ENCODE measurements at regions not wholly inside any gene's neighbourhood (a gene's known extent, or its start where the extent isn't known, plus 50 kb on each side); places are given as distances from the start of the nearest gene placed in this dataset.

DNA sequence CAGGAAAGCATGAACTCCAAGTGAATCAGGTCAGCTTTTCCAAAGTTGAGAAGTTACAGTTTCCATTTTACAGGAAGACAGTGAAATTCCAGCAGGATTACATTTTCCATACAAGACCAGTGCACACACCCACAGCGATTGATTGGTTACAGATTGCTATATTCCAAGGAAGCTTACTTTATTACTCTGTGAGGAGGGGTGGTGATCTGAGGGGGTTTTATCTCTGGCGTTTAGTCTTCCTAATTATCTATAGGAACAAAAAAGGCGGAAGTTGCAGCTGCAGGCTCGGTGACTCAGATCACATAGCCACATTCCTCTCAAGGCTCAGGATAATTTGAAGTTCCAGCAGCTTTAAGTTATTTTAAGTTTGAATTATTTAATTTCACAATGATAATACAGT lies 450.4 kb upstream of the NMUR2 start:
- Histone ChIP-seq H4K8ac (ENCODE audit: extremely low read depth, insufficient read depth, low read length) (no peak overlapping the region), H3K9me3 (ENCODE audit: insufficient read depth in 2 of 2, low read depth in 1 of 2, low read length in 1 of 2) (no peaks in the 10 kb centered on the region), H3K4ac (replicated peaks; ENCODE audit: insufficient read length, low read depth, low read length) (no peak overlapping the region), H3K4me3 (ENCODE audit: extremely low read depth in 1 of 4, insufficient read depth in 2 of 4, low read depth in 3 of 4, low read length in 4 of 4) (no peak overlapping the region), H3K9ac (replicated peaks in 1 of 4; ENCODE audit: extremely low read depth in 1 of 4, low read depth in 3 of 4, low read length in 3 of 4) (no peak overlapping the region), H2BK15ac (ENCODE audit: low read length) (no peak overlapping the region), H4K91ac (replicated peaks; ENCODE audit: insufficient read length, low read length) (no peak overlapping the region), H3K4me2 (ENCODE audit: insufficient read depth in 1 of 2, low read depth in 2 of 2, low read length in 2 of 2) (no peak overlapping the region), H3K36me3 (ENCODE audit: control insufficient read depth in 2 of 4, insufficient read depth in 4 of 4, low read length in 3 of 4) (no peaks in the 10 kb centered on the region), H3K23ac (ENCODE audit: insufficient read length) (no peak overlapping the region), H3K27ac (ENCODE audit: low read depth, low read length) (no peak overlapping the region), H2BK120ac (replicated peaks; ENCODE audit: low read depth, low read length) (no peak overlapping the region), H3K79me2 (ENCODE audit: control insufficient read depth in 1 of 2, insufficient read depth in 2 of 2, low read length in 2 of 2) (no peaks in the 10 kb centered on the region), H3K14ac (ENCODE audit: insufficient read length) (no peak overlapping the region), H2BK20ac (ENCODE audit: low read length) (no peak overlapping the region), H3K18ac (ENCODE audit: extremely low read depth, low read length) (no peak overlapping the region), H2BK12ac (ENCODE audit: low read depth, low read length) (no peak overlapping the region), H4K20me1 (replicated peaks in 1 of 2; ENCODE audit: control insufficient read depth in 1 of 2, insufficient read depth in 2 of 2, low read length in 2 of 2) (no peaks in the 10 kb centered on the region), H3K79me1 (ENCODE audit: low read depth, low read length) (no peaks in the 10 kb centered on the region), H2AK5ac (ENCODE audit: low read depth, low read length) (no peak overlapping the region), H3K27me3 (replicated peaks in 1 of 4; ENCODE audit: control insufficient read depth in 3 of 4, extremely low read depth in 1 of 4, insufficient read depth in 3 of 4, low read length in 3 of 4) (no peaks in the 10 kb centered on the region), H3K4me1 (replicated peaks in 1 of 4; ENCODE audit: control insufficient read depth in 3 of 4, insufficient read depth in 4 of 4, low read length in 3 of 4) (peaks cover 0 to 9% (median 0%) of the 10 kb centered on the region in 4 experiments; a peak in 2 of 7 replicates), H2BK5ac (ENCODE audit: low read depth, low read length) (no peak overlapping the region), H4K5ac (ENCODE audit: insufficient read length, low read depth, low read length) (no peak overlapping the region), H3K56ac (replicated peaks; ENCODE audit: insufficient read length, low read depth, low read length) (no peak overlapping the region), H2AFZ (ENCODE audit: low read length) (no peak overlapping the region), H3K23me2 (ENCODE audit: low read depth, low read length) (no peaks in the 10 kb centered on the region)
- ChIA-PET POLR2A (ENCODE audit: partially characterized antibody) (no interaction called here), CTCF (ENCODE audit: partially characterized antibody) (no interaction called here)
- no peak for FAIRE-seq
- DNase-seq (ENCODE audit: low read depth in 1 of 2, low spot score in 2 of 2), result no peak
- 82% methylated on average over 4 of the region's 4 CpGs; no CpG with 5 or more reads in 1 of the 2 experiments for WGBS, 2 experiments (ENCODE audit: extremely low coverage in 1 of 2, insufficient coverage in 1 of 2, insufficient read length in 1 of 2, insufficient replicate concordance in 2 of 2, low coverage in 1 of 2, low lambda C conversion rate in 2 of 2, missing lambda C conversion rate in 1 of 2)
- no peak for TF ChIP-seq SAP30 (IDR thresholded peaks at IDR 0.05; ENCODE audit: insufficient read depth, insufficient replicate concordance, low read length)
- TF ChIP-seq HDAC2 (IDR thresholded peaks at IDR 0.05; ENCODE audit: borderline replicate concordance in 1 of 2, low read depth in 2 of 2, low read length in 2 of 2), result no peak
- no peak for TF ChIP-seq YY1 (IDR thresholded peaks at IDR 0.05; ENCODE audit: low read depth, low read length)
- TF ChIP-seq KDM4A (IDR thresholded peaks at IDR 0.05; ENCODE audit: low read depth, low read length, severe bottlenecking), result no peak
- no peak for TF ChIP-seq BCL11A (IDR thresholded peaks at IDR 0.05; ENCODE audit: low read depth in 2 of 2, low read length in 2 of 2)
- TF ChIP-seq CEBPB (IDR thresholded peaks at IDR 0.05; ENCODE audit: low read depth, low read length), result no peak
- no peak for TF ChIP-seq HDAC6 (IDR thresholded peaks at IDR 0.05; ENCODE audit: low read depth, low read length)
- no peak for TF ChIP-seq KDM5A (IDR thresholded peaks at IDR 0.05; ENCODE audit: low read length)
- TF ChIP-seq POU5F1 (IDR thresholded peaks at IDR 0.05; ENCODE audit: low read depth, low read length), result no peak
- no peak for TF ChIP-seq CBX8 (IDR thresholded peaks at IDR 0.05; ENCODE audit: borderline replicate concordance, low read depth, low read length)
- no peak for TF ChIP-seq MAX (IDR thresholded peaks at IDR 0.05)
- TF ChIP-seq SP4 (IDR thresholded peaks at IDR 0.05; ENCODE audit: low read length), result no peak
- TF ChIP-seq CTBP2 (IDR thresholded peaks at IDR 0.05; ENCODE audit: borderline replicate concordance, insufficient read depth, insufficient read length, low read length), result no peak
- TF ChIP-seq GTF2F1 (IDR thresholded peaks at IDR 0.05; ENCODE audit: borderline replicate concordance, low read depth, low read length), result no peak
- TF ChIP-seq PHF8 (conservative IDR thresholded peaks at IDR 0.05; ENCODE audit: low read depth, low read length), result no peak
